Body of pancreas (tissue), 4 donors: ENCODE measurements at regions not wholly inside any gene's neighbourhood (a gene's known extent, or its start where the extent isn't known, plus 50 kb on each side); places are given as distances from the start of the nearest gene placed in this dataset.

Experiments
- ATAC-seq: fragments of 150-250 bp; one replicate; pipeline ENCODE4 v1.9.1; 2016
- DNase-seq, 4 donors: peaks; one replicate each; pipeline ENCODE4 v3.0.0-alpha.2; 2019
- H3K27ac ChIP-seq, 4 donors: fragments of 200-600 bp; sonication (generic); 1 replicate in 3 of 4; 2 replicates in 1 of 4; pipeline versions ENCODE4 v1.5.1 to v1.6.1; 2016 to 2019; ENCODE audit warnings: mild to moderate bottlenecking in 1 of 4, mixed read lengths in 1 of 4, moderate library complexity in 1 of 4
- H3K27me3 ChIP-seq, 2 donors: fragments of 200-600 bp; sonication (generic); one replicate each; pipeline ENCODE4 v1.6.0; 2016; ENCODE audit warnings: mild to moderate bottlenecking in 1 of 2
- H3K36me3 ChIP-seq, 2 donors: fragments of 200-600 bp; sonication (generic); replicated peaks in 1 of 2; 2 replicates each; pipeline ENCODE4 v1.5.1; 2016; ENCODE audit warnings: low read depth in 2 of 2; ENCODE audit not compliant: insufficient read depth in 1 of 2
- H3K4me1 ChIP-seq: fragments of 200-600 bp; sonication (generic); one replicate; pipeline ENCODE4 v1.6.0; 2016
- H3K4me3 ChIP-seq, 2 donors: fragments of 200-600 bp; sonication (generic); 1 replicate in 1 of 2; 2 replicates in 1 of 2; pipeline ENCODE4 v1.5.1; 2016 to 2019
- H3K9me3 ChIP-seq, 3 donors: fragments of 200-600 bp; sonication (generic); 1 replicate in 2 of 3; 2 replicates in 1 of 3; pipeline ENCODE4 v1.5.1; 2016
- POLR2A ChIP-seq, 3 donors: fragments of 450-650 bp; IDR thresholded peaks; one replicate each; pipeline ENCODE4 v1.6.1; 2016; ENCODE audit warnings: antibody characterized with exemption in 3 of 3, mild to moderate bottlenecking in 2 of 3
- WGBS, 2 donors: methylation state at CpG; one replicate each; pipeline ENCODE4 v1.1.5; 2017; 5-methylcytosine and 5-hydroxymethylcytosine counted together
- intact Hi-C: fragments of 100-400 bp; cut with DNase I; formaldehyde crosslinking; loops from one replicate; pipeline ENCODE4 v1.15.1; 2023
- TF ChIP-seq, protein P1 (sequence below), 7 experiments: fragments of 450-650 bp in 4 of 7; fragments of 200-600 bp in 3 of 7; sonication (generic) in 3 of 7; IDR thresholded peaks; one replicate each; pipeline ENCODE4 v1.5.1; 2016 to 2019; ENCODE audit warnings: antibody characterized with exemption in 7 of 7

DNA sequence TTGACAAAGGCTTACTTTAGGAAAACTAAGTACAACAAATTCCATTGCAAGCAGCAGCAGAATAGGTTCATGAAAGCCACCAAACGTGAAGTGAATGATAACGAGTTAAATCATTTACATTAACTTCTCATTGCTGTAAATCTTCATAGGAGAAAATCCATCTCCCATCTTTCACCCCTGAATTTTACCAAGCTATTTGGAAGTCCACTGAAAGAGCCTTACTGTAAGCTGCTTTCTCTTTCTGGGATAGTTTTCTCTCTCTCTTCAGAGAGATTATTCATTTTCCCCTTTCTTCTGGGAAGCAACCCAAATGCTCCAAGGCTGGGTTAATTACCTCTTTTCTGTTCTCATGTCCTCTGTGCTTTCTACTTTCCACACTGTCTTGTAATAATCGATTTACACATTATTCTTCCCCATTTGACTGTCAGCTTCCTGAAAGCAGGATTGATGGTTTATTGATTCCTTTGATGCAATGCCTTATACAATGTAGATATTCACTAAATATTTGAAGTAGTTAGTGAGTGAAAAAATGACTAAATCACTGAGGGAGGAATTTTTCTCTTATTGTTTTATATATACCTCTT, 914.3 kb upstream of the ARPP21 start:
- no peak overlapping the region for H3K4me3 ChIP-seq
- no peak overlapping the region for H3K27ac ChIP-seq
- ATAC-seq (no peak), DNase-seq (no peak)
- intact Hi-C loops, result no loop called here
- no peaks in the 10 kb centered on the region for H3K36me3 ChIP-seq
- H3K27me3 ChIP-seq, result no peaks in the 10 kb centered on the region
- 17 to 18% methylated on average over 3 of the region's 3 CpGs for WGBS, 2 donors
- no peaks in the 10 kb centered on the region for H3K4me1 ChIP-seq
- TF ChIP-seq, protein P1, sequence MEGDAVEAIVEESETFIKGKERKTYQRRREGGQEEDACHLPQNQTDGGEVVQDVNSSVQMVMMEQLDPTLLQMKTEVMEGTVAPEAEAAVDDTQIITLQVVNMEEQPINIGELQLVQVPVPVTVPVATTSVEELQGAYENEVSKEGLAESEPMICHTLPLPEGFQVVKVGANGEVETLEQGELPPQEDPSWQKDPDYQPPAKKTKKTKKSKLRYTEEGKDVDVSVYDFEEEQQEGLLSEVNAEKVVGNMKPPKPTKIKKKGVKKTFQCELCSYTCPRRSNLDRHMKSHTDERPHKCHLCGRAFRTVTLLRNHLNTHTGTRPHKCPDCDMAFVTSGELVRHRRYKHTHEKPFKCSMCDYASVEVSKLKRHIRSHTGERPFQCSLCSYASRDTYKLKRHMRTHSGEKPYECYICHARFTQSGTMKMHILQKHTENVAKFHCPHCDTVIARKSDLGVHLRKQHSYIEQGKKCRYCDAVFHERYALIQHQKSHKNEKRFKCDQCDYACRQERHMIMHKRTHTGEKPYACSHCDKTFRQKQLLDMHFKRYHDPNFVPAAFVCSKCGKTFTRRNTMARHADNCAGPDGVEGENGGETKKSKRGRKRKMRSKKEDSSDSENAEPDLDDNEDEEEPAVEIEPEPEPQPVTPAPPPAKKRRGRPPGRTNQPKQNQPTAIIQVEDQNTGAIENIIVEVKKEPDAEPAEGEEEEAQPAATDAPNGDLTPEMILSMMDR (IDR thresholded peaks at IDR 0.05), result no peak
- TF ChIP-seq POLR2A (IDR thresholded peaks at IDR 0.05), result no peak
- no peaks in the 10 kb centered on the region for H3K9me3 ChIP-seq

DNA sequence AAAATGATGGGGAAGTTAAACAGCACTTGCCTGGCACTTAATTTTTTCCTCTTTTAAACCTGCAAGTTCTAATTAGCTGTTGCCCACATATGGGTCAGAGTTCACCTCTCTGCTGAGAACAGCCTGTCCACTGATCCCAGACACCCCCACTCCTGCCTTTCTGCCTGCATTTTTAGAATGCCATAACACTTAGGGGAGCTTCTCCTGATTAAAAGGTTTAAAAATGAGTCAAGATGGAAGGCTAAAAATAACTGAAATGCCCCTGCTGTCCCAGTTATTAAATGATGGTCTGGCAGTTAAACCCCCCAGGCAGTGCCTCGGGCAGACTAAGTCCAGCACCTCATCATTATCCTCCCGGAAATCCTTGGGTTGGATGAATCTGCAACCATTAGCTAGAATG, 913.6 kb upstream of the ARPP21 start:
- ATAC-seq, result no peak
- no peak overlapping the region for H3K4me3 ChIP-seq
- no peak for TF ChIP-seq POLR2A (IDR thresholded peaks at IDR 0.05)
- TF ChIP-seq, protein P1 (IDR thresholded peaks at IDR 0.05), result no peak
- no peaks in the 10 kb centered on the region for H3K9me3 ChIP-seq
- 20 to 27% methylated on average over 2 of the region's 2 CpGs for WGBS, 2 donors
- H3K27me3 ChIP-seq, result no peaks in the 10 kb centered on the region
- no peaks in the 10 kb centered on the region for H3K36me3 ChIP-seq
- DNase-seq, result no peak
- intact Hi-C loops, result no loop called here
- H3K27ac ChIP-seq, result no peak overlapping the region
- H3K4me1 ChIP-seq, result no peaks in the 10 kb centered on the region

DNA sequence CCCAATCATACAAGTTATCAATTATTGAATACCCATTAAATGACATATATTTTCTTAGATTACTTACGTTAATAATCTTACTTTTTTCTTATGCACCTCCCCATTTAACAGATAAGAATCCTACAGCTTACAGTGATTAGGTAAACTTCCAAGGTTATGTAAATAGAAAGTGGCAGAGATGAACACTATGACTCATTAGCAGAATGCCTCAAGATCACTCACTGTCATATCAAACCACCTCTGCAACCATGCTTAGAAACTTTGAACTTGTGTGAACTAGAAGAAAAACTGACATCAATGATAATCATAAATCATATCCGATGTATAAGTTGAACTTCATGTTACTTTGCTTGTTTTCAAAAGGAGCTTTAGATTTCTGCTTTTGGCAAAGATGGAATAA, 911.6 kb upstream of the ARPP21 start:
- H3K27me3 ChIP-seq, result no peaks in the 10 kb centered on the region
- DNase-seq (no peak), ATAC-seq (no peak)
- no peaks in the 10 kb centered on the region for H3K4me1 ChIP-seq
- H3K27ac ChIP-seq, result no peak overlapping the region
- no peaks in the 10 kb centered on the region for H3K36me3 ChIP-seq
- H3K4me3 ChIP-seq, result no peak overlapping the region
- intact Hi-C loops, result no loop called here
- H3K9me3 ChIP-seq, result no peaks in the 10 kb centered on the region
- no peak for TF ChIP-seq POLR2A (IDR thresholded peaks at IDR 0.05)
- TF ChIP-seq, protein P1 (IDR thresholded peaks at IDR 0.05), result no peak
- WGBS, 2 donors, result 42 to 46% methylated on average over 2 of the region's 2 CpGs

DNA sequence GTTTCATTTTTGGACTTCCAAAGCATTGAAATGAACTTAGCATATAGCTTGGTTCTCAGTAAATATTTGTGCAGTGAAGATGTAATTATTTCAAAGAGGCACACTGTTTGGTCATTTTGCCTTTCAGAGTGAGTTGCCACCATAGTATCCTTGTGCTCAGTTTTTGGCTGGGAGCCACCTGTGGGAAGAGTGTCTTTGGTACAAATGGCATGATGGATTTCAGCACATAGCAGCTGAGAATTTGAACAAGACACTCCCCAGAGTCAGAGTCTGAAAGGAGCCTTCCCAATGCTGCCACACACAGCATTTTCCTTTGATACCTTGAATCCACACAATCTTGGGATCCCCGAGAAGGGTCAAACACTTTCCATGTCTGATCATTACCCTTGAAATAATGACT, 897.2 kb upstream of the ARPP21 start:
- TF ChIP-seq, protein P1 (IDR thresholded peaks at IDR 0.05), result no peak
- no peak for TF ChIP-seq POLR2A (IDR thresholded peaks at IDR 0.05)
- no peaks in the 10 kb centered on the region for H3K9me3 ChIP-seq
- intact Hi-C loops, result no loop called here
- H3K27me3 ChIP-seq, result no peaks in the 10 kb centered on the region
- ATAC-seq, result no peak
- no peaks in the 10 kb centered on the region for H3K36me3 ChIP-seq
- H3K4me3 ChIP-seq, result no peak overlapping the region
- H3K27ac ChIP-seq, result no peak overlapping the region
- 45 to 75% methylated on average over 1 of the region's 1 CpG for WGBS, 2 donors
- DNase-seq, result no peak
- H3K4me1 ChIP-seq, result no peaks in the 10 kb centered on the region

DNA sequence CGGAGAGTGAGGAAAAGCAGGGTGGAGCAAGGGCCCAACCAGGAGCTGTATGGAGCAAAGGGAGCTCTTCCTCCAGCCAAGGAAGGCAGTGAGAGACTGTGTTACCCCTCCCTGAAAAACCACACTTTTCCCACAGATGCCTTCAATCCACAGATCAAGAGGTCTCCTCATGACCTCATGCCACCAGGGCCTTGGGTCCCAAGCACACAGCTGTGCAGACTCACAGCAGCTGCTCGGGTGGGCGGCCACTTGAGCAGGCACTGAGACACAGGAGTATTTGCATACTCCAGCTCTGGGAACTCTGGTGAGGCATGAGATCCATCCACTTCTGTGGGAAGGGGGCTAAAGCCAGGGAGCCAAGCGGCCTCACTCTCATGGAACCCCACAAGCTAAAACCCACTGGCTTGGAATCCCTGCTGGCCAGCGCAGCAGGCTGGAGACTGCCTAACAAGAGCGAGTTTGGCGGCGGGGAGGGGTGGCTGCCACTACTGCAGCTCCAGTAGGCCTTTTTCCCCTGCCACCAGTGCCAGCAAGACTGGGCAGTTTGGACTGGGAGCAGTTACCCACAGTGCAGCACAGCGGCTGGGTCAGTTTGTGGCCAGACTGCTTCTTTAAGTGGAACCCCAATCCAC, 880.6 kb upstream of the ARPP21 start:
- intact Hi-C loops, result no loop called here
- Histone ChIP-seq H3K27ac (no peak overlapping the region), H3K4me3 (no peak overlapping the region), H3K9me3 (no peaks in the 10 kb centered on the region), H3K27me3 (no peaks in the 10 kb centered on the region), H3K4me1 (no peaks in the 10 kb centered on the region), H3K36me3 (no peaks in the 10 kb centered on the region)
- TF ChIP-seq, protein P1 (IDR thresholded peaks at IDR 0.05), result no peak
- no peak for TF ChIP-seq POLR2A (IDR thresholded peaks at IDR 0.05)
- WGBS, 2 donors, result 63 to 75% methylated on average over 3 to 9 of the region's 9 CpGs
- no peak for ATAC-seq
- no peak for DNase-seq
